Adipose tissue (tissue), 3 donors: ENCODE measurements at regions not wholly inside any gene's neighbourhood (a gene's known extent, or its start where the extent isn't known, plus 50 kb on each side); places are given as distances from the start of the nearest gene placed in this dataset.
"Not testable (repeated sequence)": the region's sequence is repeated elsewhere in the genome, so short reads cannot be mapped to it uniquely, and the experiment has no call there.

Experiments used
- H3K27ac ChIP-seq: one replicate; pipeline ENCODE4 v1.5.1; 2013; ENCODE audit warnings: low read depth, low read length
- WGBS, 3 donors: extraction: QIAGEN DNeasy Blood & Tissue Kit; methylation state at CpG; one replicate each; pipeline ENCODE4 v1.1.7; 2013; 5-methylcytosine and 5-hydroxymethylcytosine counted together
- donor health status: healthy with polysubstance abuse.
- donor health status: Bipolar disorder and iron deficiency.
- donor health status: healthy.

GRCh38 chr18:56307354-56308170 lies 330.8 kb downstream of the TXNL1 start:
- no peak overlapping the region for H3K27ac ChIP-seq
- 66 to 80% (median 72%) methylated on average over 4 of the region's 4 CpGs for WGBS, 3 donors

GRCh38 chr18:56306797-56307196 lies 331.6 kb downstream of the TXNL1 start:
- WGBS, 3 donors = 63 to 69% (median 63%) methylated on average over 1 of the region's 1 CpG
- no peak overlapping the region for H3K27ac ChIP-seq

GRCh38 chr18:56305583-56305982 lies 332.8 kb downstream of the TXNL1 start:
- H3K27ac ChIP-seq = no peak overlapping the region

GRCh38 chr18:56302156-56302555 lies 336.2 kb downstream of the TXNL1 start:
- 91 to 94% (median 93%) methylated on average over 11 of the region's 11 CpGs for WGBS, 3 donors
- no peak overlapping the region for H3K27ac ChIP-seq

GRCh38 chr18:56299740-56300139 lies 338.7 kb downstream of the TXNL1 start:
- 70 to 79% (median 73%) methylated on average over 1 of the region's 1 CpG for WGBS, 3 donors
- H3K27ac ChIP-seq = no peak overlapping the region

GRCh38 chr18:56298935-56299334 lies 339.5 kb downstream of the TXNL1 start:
- WGBS, 3 donors = 90 to 95% (median 93%) methylated on average over 1 of the region's 1 CpG

GRCh38 chr18:56296381-56296780 lies 342.0 kb downstream of the TXNL1 start:
- H3K27ac ChIP-seq = no peak overlapping the region
- WGBS, 3 donors = 89 to 95% (median 94%) methylated on average over 3 of the region's 3 CpGs

More at GRCh38 chr18:56298935-56299334, 339.5 kb downstream of the TXNL1 start:
- no peak overlapping the region for H3K27ac ChIP-seq

- 56 to 83% (median 66%) methylated on average over 5 of the region's 5 CpGs for WGBS, 3 donors
- H3K27ac ChIP-seq = no peak overlapping the region
These were observed 343.8 kb downstream of the TXNL1 start for GRCh38 chr18:56294484-56295183.

GRCh38 chr18:56291294-56291693 lies 347.1 kb downstream of the TXNL1 start:
- H3K27ac ChIP-seq = no peak overlapping the region
- 49 to 61% (median 59%) methylated on average over 4 of the region's 4 CpGs for WGBS, 3 donors

- WGBS, 3 donors = 59 to 86% (median 65%) methylated on average over 2 of the region's 2 CpGs
- H3K27ac ChIP-seq = no peak overlapping the region
These were observed 349.0 kb downstream of the TXNL1 start for GRCh38 chr18:56289381-56289780.

- WGBS, 3 donors = 76 to 79% (median 78%) methylated on average over 4 of the region's 4 CpGs
- H3K27ac ChIP-seq = no peak overlapping the region
These were observed 351.5 kb downstream of the TXNL1 start for GRCh38 chr18:56286775-56287325.

GRCh38 chr18:56285387-56286065 lies 352.9 kb downstream of the TXNL1 start:
- WGBS, 3 donors = 93 to 97% (median 93%) methylated on average over 9 of the region's 9 CpGs
- no peak overlapping the region for H3K27ac ChIP-seq

GRCh38 chr18:56284319-56284718 lies 354.1 kb downstream of the TXNL1 start:
- no peak overlapping the region for H3K27ac ChIP-seq
- WGBS, 3 donors = 80 to 88% (median 84%) methylated on average over 1 of the region's 1 CpG

- H3K27ac ChIP-seq = no peak overlapping the region
These were observed 355.1 kb downstream of the TXNL1 start for GRCh38 chr18:56283316-56283715.

GRCh38 chr18:56282234-56283104 lies 355.9 kb downstream of the TXNL1 start:
- WGBS, 3 donors = 52 to 95% (median 94%) methylated on average over 8 of the region's 8 CpGs
- H3K27ac ChIP-seq = no peak overlapping the region

GRCh38 chr18:56279816-56280215 lies 358.6 kb downstream of the TXNL1 start:
- 68 to 81% (median 76%) methylated on average over 3 of the region's 3 CpGs for WGBS, 3 donors
- not testable (repeated sequence) for H3K27ac ChIP-seq

GRCh38 chr18:56278421-56279003 lies 359.9 kb downstream of the TXNL1 start:
- 78 to 87% (median 83%) methylated on average over 6 of the region's 6 CpGs for WGBS, 3 donors
- no peak overlapping the region for H3K27ac ChIP-seq

- no peak overlapping the region for H3K27ac ChIP-seq
- 82 to 93% (median 89%) methylated on average over 3 of the region's 3 CpGs for WGBS, 3 donors
These were observed 361.9 kb downstream of the TXNL1 start for GRCh38 chr18:56276466-56276865.
